ENCODE measurements at regions not wholly inside any gene's neighbourhood (a gene's known extent, or its start where the extent isn't known, plus 50 kb on each side); places are given as distances from the start of the nearest gene placed in this dataset.

GRCh38 chr18:8516371-8517250 is 92.6 kb upstream of the RAB12 start:
- WGBS (ENCODE audit: low lambda C conversion rate): 55% methylated on average over 16 of the region's 17 CpGs
- Histone ChIP-seq H4K20me1 (ENCODE audit: insufficient read depth, low read length) (no peaks in the 10 kb centered on the region), H3K4me2 (ENCODE audit: low read depth, low read length) (no peak overlapping the region), H3K4me3 (replicated peaks in 1 of 3; ENCODE audit: insufficient read depth in 1 of 3, low read depth in 2 of 3, low read length in 3 of 3) (no peak overlapping the region), H3K4me1 (ENCODE audit: insufficient read depth, low read length) (no peaks in the 10 kb centered on the region), H3K79me2 (ENCODE audit: insufficient read depth, low read length) (no peaks in the 10 kb centered on the region), H3K9ac (ENCODE audit: insufficient read depth, low read depth, low read length) (no peak overlapping the region), H2AFZ (ENCODE audit: low read length) (no peak overlapping the region), H3K27ac (ENCODE audit: extremely low read length, insufficient read depth, low read length) (no peak overlapping the region), H3K27me3 (ENCODE audit: control insufficient read depth in 1 of 2, insufficient read depth in 2 of 2, low read length in 2 of 2) (peaks cover 0 to 19% of the 10 kb centered on the region in 2 experiments; a peak in 3 of 5 replicates), H3K9me3 (ENCODE audit: low read length) (peaks cover 4% of the 10 kb centered on the region; the same call in 1 of the 2 replicates), H3K36me3 (replicated peaks in 1 of 2; ENCODE audit: control insufficient read depth in 1 of 2, insufficient read depth in 2 of 2, low read length in 2 of 2) (no peaks in the 10 kb centered on the region)
- TF ChIP-seq ELF1 (CRISPR knock-in tag; IDR thresholded peaks at IDR 0.05) (no peak), TOPORS (CRISPR knock-in tag; IDR thresholded peaks at IDR 0.05) (no peak)
- TF ChIP-seq, protein P1, sequence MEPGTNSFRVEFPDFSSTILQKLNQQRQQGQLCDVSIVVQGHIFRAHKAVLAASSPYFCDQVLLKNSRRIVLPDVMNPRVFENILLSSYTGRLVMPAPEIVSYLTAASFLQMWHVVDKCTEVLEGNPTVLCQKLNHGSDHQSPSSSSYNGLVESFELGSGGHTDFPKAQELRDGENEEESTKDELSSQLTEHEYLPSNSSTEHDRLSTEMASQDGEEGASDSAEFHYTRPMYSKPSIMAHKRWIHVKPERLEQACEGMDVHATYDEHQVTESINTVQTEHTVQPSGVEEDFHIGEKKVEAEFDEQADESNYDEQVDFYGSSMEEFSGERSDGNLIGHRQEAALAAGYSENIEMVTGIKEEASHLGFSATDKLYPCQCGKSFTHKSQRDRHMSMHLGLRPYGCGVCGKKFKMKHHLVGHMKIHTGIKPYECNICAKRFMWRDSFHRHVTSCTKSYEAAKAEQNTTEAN (CRISPR knock-in tag; conservative IDR thresholded peaks at IDR 0.05): no peak
- POLR2A ChIA-PET: no interaction called here
- in situ Hi-C loops (cut with HindIII; ENCODE audit: extremely low pct_ligation_motif_present, low pct_unique_long_range_greater_than_20kb) (no loop called here), intact Hi-C loops (cut with micrococcal nuclease; ENCODE audit: unreplicated experiment) (no loop called here)
- no TSS peak for BruUV-seq (replicated peaks)
- no peak for DNase-seq (ENCODE audit: low spot score)
- CTCF ChIA-PET (ENCODE audit: low intra/inter-chr PET ratio, low total read pairs): no interaction called here
- no peak for ATAC-seq
- FAIRE-seq: no peak

DNA sequence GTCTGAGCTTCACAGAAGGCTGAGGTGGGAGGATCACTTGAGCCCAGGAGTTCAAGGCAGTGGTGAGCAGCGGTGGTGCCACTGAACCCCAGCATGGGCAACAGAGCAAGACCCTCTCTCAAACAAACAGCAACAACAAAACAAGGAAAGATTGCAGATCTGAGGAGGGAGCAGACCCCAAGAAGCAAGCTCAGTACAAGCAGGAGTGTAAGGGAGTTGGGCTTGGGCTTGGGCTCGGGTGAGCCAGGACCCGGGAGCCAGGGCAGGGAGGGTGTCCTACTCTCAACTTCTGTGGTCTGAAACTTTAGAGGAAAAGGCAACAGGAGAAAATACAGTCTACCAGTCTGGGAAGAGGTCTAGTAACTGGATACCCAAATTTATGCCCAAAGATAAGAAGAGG is 92.0 kb upstream of the RAB12 start:
- H3K9ac ChIP-seq (ENCODE audit: insufficient read depth, low read depth, low read length): no peak overlapping the region
- no peaks in the 10 kb centered on the region for H3K36me3 ChIP-seq (replicated peaks in 1 of 2; ENCODE audit: control insufficient read depth in 1 of 2, insufficient read depth in 2 of 2, low read length in 2 of 2)
- FAIRE-seq (no peak), DNase-seq (ENCODE audit: low spot score) (no peak), ATAC-seq (no peak)
- H3K27me3 ChIP-seq (ENCODE audit: control insufficient read depth in 1 of 2, insufficient read depth in 2 of 2, low read length in 2 of 2): peaks cover 0 to 19% of the 10 kb centered on the region in 2 experiments; a peak in 3 of 5 replicates
- no peak overlapping the region for H3K27ac ChIP-seq (ENCODE audit: extremely low read length, insufficient read depth, low read length)
- no peaks in the 10 kb centered on the region for H3K79me2 ChIP-seq (ENCODE audit: insufficient read depth, low read length)
- H3K9me3 ChIP-seq (ENCODE audit: low read length): peaks cover 4% of the 10 kb centered on the region; the same call in 1 of the 2 replicates
- H3K4me2 ChIP-seq (ENCODE audit: low read depth, low read length): no peak overlapping the region
- BruUV-seq (replicated peaks): no TSS peak
- ChIA-PET CTCF (ENCODE audit: low intra/inter-chr PET ratio, low total read pairs) (no interaction called here), POLR2A (no interaction called here)
- in situ Hi-C loops (cut with HindIII; ENCODE audit: extremely low pct_ligation_motif_present, low pct_unique_long_range_greater_than_20kb) (no loop called here), intact Hi-C loops (cut with micrococcal nuclease; ENCODE audit: unreplicated experiment) (no loop called here)
- H3K4me1 ChIP-seq (ENCODE audit: insufficient read depth, low read length): no peaks in the 10 kb centered on the region
- H3K4me3 ChIP-seq (replicated peaks in 1 of 3; ENCODE audit: insufficient read depth in 1 of 3, low read depth in 2 of 3, low read length in 3 of 3): no peak overlapping the region
- H2AFZ ChIP-seq (ENCODE audit: low read length): no peak overlapping the region
- no peaks in the 10 kb centered on the region for H4K20me1 ChIP-seq (ENCODE audit: insufficient read depth, low read length)
- 3% methylated on average over 3 of the region's 3 CpGs for WGBS (ENCODE audit: low lambda C conversion rate)
- TF ChIP-seq ZNF121 (CRISPR knock-in tag; IDR thresholded peaks at IDR 0.05) (no peak), ZFP82 (CRISPR knock-in tag; IDR thresholded peaks at IDR 0.05; ENCODE audit: borderline replicate concordance) (no peak), ZNF30 (CRISPR knock-in tag; IDR thresholded peaks at IDR 0.05) (no peak), ZNF501 (CRISPR knock-in tag; IDR thresholded peaks at IDR 0.05) (no peak)
- TF ChIP-seq, protein P2, sequence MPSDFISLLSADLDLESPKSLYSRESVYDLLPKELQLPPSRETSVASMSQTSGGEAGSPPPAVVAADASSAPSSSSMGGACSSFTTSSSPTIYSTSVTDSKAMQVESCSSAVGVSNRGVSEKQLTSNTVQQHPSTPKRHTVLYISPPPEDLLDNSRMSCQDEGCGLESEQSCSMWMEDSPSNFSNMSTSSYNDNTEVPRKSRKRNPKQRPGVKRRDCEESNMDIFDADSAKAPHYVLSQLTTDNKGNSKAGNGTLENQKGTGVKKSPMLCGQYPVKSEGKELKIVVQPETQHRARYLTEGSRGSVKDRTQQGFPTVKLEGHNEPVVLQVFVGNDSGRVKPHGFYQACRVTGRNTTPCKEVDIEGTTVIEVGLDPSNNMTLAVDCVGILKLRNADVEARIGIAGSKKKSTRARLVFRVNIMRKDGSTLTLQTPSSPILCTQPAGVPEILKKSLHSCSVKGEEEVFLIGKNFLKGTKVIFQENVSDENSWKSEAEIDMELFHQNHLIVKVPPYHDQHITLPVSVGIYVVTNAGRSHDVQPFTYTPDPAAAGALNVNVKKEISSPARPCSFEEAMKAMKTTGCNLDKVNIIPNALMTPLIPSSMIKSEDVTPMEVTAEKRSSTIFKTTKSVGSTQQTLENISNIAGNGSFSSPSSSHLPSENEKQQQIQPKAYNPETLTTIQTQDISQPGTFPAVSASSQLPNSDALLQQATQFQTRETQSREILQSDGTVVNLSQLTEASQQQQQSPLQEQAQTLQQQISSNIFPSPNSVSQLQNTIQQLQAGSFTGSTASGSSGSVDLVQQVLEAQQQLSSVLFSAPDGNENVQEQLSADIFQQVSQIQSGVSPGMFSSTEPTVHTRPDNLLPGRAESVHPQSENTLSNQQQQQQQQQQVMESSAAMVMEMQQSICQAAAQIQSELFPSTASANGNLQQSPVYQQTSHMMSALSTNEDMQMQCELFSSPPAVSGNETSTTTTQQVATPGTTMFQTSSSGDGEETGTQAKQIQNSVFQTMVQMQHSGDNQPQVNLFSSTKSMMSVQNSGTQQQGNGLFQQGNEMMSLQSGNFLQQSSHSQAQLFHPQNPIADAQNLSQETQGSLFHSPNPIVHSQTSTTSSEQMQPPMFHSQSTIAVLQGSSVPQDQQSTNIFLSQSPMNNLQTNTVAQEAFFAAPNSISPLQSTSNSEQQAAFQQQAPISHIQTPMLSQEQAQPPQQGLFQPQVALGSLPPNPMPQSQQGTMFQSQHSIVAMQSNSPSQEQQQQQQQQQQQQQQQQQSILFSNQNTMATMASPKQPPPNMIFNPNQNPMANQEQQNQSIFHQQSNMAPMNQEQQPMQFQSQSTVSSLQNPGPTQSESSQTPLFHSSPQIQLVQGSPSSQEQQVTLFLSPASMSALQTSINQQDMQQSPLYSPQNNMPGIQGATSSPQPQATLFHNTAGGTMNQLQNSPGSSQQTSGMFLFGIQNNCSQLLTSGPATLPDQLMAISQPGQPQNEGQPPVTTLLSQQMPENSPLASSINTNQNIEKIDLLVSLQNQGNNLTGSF (CRISPR knock-in tag; IDR thresholded peaks at IDR 0.05): no peak
- TF ChIP-seq, protein P3, sequence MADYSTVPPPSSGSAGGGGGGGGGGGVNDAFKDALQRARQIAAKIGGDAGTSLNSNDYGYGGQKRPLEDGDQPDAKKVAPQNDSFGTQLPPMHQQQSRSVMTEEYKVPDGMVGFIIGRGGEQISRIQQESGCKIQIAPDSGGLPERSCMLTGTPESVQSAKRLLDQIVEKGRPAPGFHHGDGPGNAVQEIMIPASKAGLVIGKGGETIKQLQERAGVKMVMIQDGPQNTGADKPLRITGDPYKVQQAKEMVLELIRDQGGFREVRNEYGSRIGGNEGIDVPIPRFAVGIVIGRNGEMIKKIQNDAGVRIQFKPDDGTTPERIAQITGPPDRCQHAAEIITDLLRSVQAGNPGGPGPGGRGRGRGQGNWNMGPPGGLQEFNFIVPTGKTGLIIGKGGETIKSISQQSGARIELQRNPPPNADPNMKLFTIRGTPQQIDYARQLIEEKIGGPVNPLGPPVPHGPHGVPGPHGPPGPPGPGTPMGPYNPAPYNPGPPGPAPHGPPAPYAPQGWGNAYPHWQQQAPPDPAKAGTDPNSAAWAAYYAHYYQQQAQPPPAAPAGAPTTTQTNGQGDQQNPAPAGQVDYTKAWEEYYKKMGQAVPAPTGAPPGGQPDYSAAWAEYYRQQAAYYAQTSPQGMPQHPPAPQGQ (CRISPR knock-in tag; IDR thresholded peaks at IDR 0.05; ENCODE audit: borderline replicate concordance): no peak

Data from HepG2 (cell line).